ENCODE measurements at regions not wholly inside any gene's neighbourhood (a gene's known extent, or its start where the extent isn't known, plus 50 kb on each side); places are given as distances from the start of the nearest gene placed in this dataset.

GRCh38 chr5:106610041-106610440 is 1060.7 kb downstream of the EFNA5 start:
- no peak overlapping the region for H3K4me3 ChIP-seq
- no peaks in the 10 kb centered on the region for H3K9me3 ChIP-seq (ENCODE audit: low read depth)
- no peaks in the 10 kb centered on the region for H3K27me3 ChIP-seq
- no peaks in the 10 kb centered on the region for H3K36me3 ChIP-seq
- TF ChIP-seq CTCF (IDR thresholded peaks at IDR 0.05; ENCODE audit: low read depth, low read length), result no peak
- DNase-seq (ENCODE audit: low read depth in 1 of 2, low spot score in 1 of 2), result no peak
- H3K4me1 ChIP-seq (ENCODE audit: low read depth), result no peaks in the 10 kb centered on the region
- H3K27ac ChIP-seq, result no peak overlapping the region

GRCh38 chr5:106601620-106602019 is 1069.1 kb downstream of the EFNA5 start:
- H3K4me3 ChIP-seq, result no peak overlapping the region
- DNase-seq (ENCODE audit: low read depth in 1 of 2, low spot score in 1 of 2), result peak in 1 of 2 donors; percentile 32
- no peaks in the 10 kb centered on the region for H3K4me1 ChIP-seq (ENCODE audit: low read depth)
- H3K9me3 ChIP-seq (ENCODE audit: low read depth), result no peaks in the 10 kb centered on the region
- no peak overlapping the region for H3K27ac ChIP-seq
- H3K27me3 ChIP-seq, result no peaks in the 10 kb centered on the region
- no peak for TF ChIP-seq CTCF (IDR thresholded peaks at IDR 0.05; ENCODE audit: low read depth, low read length)
- H3K36me3 ChIP-seq, result no peaks in the 10 kb centered on the region

GRCh38 chr5:106600803-106601202 is 1069.9 kb downstream of the EFNA5 start:
- no peak for DNase-seq (ENCODE audit: low read depth in 1 of 2, low spot score in 1 of 2)
- H3K4me3 ChIP-seq, result no peak overlapping the region
- no peaks in the 10 kb centered on the region for H3K9me3 ChIP-seq (ENCODE audit: low read depth)
- TF ChIP-seq CTCF (IDR thresholded peaks at IDR 0.05; ENCODE audit: low read depth, low read length), result no peak
- no peaks in the 10 kb centered on the region for H3K36me3 ChIP-seq
- H3K27me3 ChIP-seq, result no peaks in the 10 kb centered on the region
- H3K27ac ChIP-seq, result no peak overlapping the region
- no peaks in the 10 kb centered on the region for H3K4me1 ChIP-seq (ENCODE audit: low read depth)

- TF ChIP-seq CTCF (IDR thresholded peaks at IDR 0.05; ENCODE audit: low read depth, low read length), result no peak
- no peak for DNase-seq (ENCODE audit: low read depth in 1 of 2, low spot score in 1 of 2)
- no peaks in the 10 kb centered on the region for H3K36me3 ChIP-seq
Measured at GRCh38 chr5:106595864-106596263, 1074.9 kb downstream of the EFNA5 start.

GRCh38 chr5:106584268-106584667 is 1086.5 kb downstream of the EFNA5 start:
- H3K27me3 ChIP-seq, result no peaks in the 10 kb centered on the region
- H3K9me3 ChIP-seq (ENCODE audit: low read depth), result no peaks in the 10 kb centered on the region
- no peak overlapping the region for H3K4me3 ChIP-seq
- no peak for TF ChIP-seq CTCF (IDR thresholded peaks at IDR 0.05; ENCODE audit: low read depth, low read length)
- H3K27ac ChIP-seq, result no peak overlapping the region
- no peaks in the 10 kb centered on the region for H3K36me3 ChIP-seq
- H3K4me1 ChIP-seq (ENCODE audit: low read depth), result no peaks in the 10 kb centered on the region
- DNase-seq (ENCODE audit: low read depth in 1 of 2, low spot score in 1 of 2), result peak in 1 of 2 donors; percentile 2

More at GRCh38 chr5:106595864-106596263, 1074.9 kb downstream of the EFNA5 start:
- Histone ChIP-seq H3K4me1 (ENCODE audit: low read depth) (no peaks in the 10 kb centered on the region), H3K27ac (no peak overlapping the region), H3K27me3 (no peaks in the 10 kb centered on the region), H3K4me3 (no peak overlapping the region), H3K9me3 (ENCODE audit: low read depth) (no peaks in the 10 kb centered on the region)

GRCh38 chr5:106578736-106579135 is 1092.0 kb downstream of the EFNA5 start:
- Histone ChIP-seq H3K4me1 (ENCODE audit: low read depth) (no peaks in the 10 kb centered on the region), H3K9me3 (ENCODE audit: low read depth) (no peaks in the 10 kb centered on the region), H3K27me3 (no peaks in the 10 kb centered on the region), H3K36me3 (no peaks in the 10 kb centered on the region), H3K27ac (no peak overlapping the region), H3K4me3 (no peak overlapping the region)
- no peak for DNase-seq (ENCODE audit: low read depth in 1 of 2, low spot score in 1 of 2)
- no peak for TF ChIP-seq CTCF (IDR thresholded peaks at IDR 0.05; ENCODE audit: low read depth, low read length)
